Heart right ventricle (tissue), 16 donors: ENCODE measurements at regions not wholly inside any gene's neighbourhood (a gene's known extent, or its start where the extent isn't known, plus 50 kb on each side); places are given as distances from the start of the nearest gene placed in this dataset.

Experiments
- ATAC-seq, 8 donors: fragments of 200-7000 bp; cut with Tn5 transposase; one replicate each; pipeline ENCODE4 v1.9.1; 2020; ENCODE audit warnings: mild to moderate bottlenecking in 8 of 8, moderate library complexity in 8 of 8, moderate number of reproducible peaks in 1 of 8
- DNase-seq, 2 donors: peaks; one replicate each; pipeline ENCODE4 v3.0.0-alpha.2; 2020
- H3K27ac ChIP-seq, 10 donors: fragments of 200-600 bp; sonication (generic) in 2 of 10; one replicate each; pipeline versions ENCODE4 v1.5.0 to v1.8.0; 2020 to 2022; ENCODE audit warnings: mild to moderate bottlenecking in 3 of 10
- H3K27me3 ChIP-seq, 7 donors: fragments of 200-600 bp; one replicate each; pipeline ENCODE4 v1.8.0; 2021 to 2022; ENCODE audit warnings: mild to moderate bottlenecking in 2 of 7
- H3K36me3 ChIP-seq, 9 donors: fragments of 200-600 bp; sonication (generic) in 1 of 9; one replicate each; pipeline versions ENCODE4 v1.5.0 to v1.8.0; 2020 to 2022; ENCODE audit warnings: mild to moderate bottlenecking in 2 of 9
- H3K4me1 ChIP-seq, 9 donors: fragments of 200-600 bp; sonication (generic) in 1 of 9; one replicate each; pipeline versions ENCODE4 v1.5.0 to v1.8.0; 2020 to 2022; ENCODE audit warnings: mild to moderate bottlenecking in 4 of 9
- H3K4me3 ChIP-seq, 10 donors: fragments of 200-600 bp; sonication (generic) in 2 of 10; one replicate each; pipeline versions ENCODE4 v1.5.0 to v1.8.0; 2020 to 2022; ENCODE audit warnings: mild to moderate bottlenecking in 7 of 10, moderate library complexity in 2 of 10
- H3K9me3 ChIP-seq, 11 donors: fragments of 200-600 bp in 10 of 11; sonication (generic) in 2 of 11; one replicate each; pipeline versions ENCODE4 v1.5.0 to v1.8.0; 2013 to 2022; ENCODE audit warnings: mild to moderate bottlenecking in 2 of 11, control low read depth in 1 of 11, moderate library complexity in 1 of 11
- WGBS, 2 donors: extraction: QIAGEN DNeasy Blood & Tissue Kit; methylation state at CpG; one replicate each; pipeline ENCODE4 v1.1.7; 2013; ENCODE audit warnings: inconsistent platforms in 1 of 2; 5-methylcytosine and 5-hydroxymethylcytosine counted together
- intact Hi-C, 10 donors: fragments of 100-400 bp; cut with DNase I; formaldehyde crosslinking; loops; one replicate each; pipeline versions ENCODE4 v1.11.1 to v1.14.2; 2022
- TF ChIP-seq, protein P1 (sequence below), 9 donors: fragments of 200-600 bp; sonication (generic) in 2 of 9; IDR thresholded peaks; one replicate each; pipeline versions ENCODE4 v1.5.0 to v1.8.0; 2021 to 2022; ENCODE audit warnings: antibody characterized with exemption in 9 of 9, mild to moderate bottlenecking in 5 of 9, moderate library complexity in 1 of 9
- donor health status: Arrhythmogenic right ventricular cardiomyopathy.
- donor health status: ischemic (EF 13 %, LVEDD 7.1; RV severe dilation, severe dysfunction).
- donor health status: healthy with polysubstance abuse.
- donor health status: DM: no; HTN: yes; CAD: no.
- donor health status: DM: no; HTN: no; CAD: no.
- donor health status: ischemic (EF 25% LVEDD 6.9; RV normal size, moderate dysfunction).
- donor health status: ischemic (EF 25% LVEDD 5.7; RV mildly dilated, moderate dysfunction).
- donor health status: healthy.
- donor health status: DM: yes; HTN: yes; CAD: no.
- donor health status: Ischemic cardiomyopathy.
- donor health status: ischemic (EF 35%, LVEDD 5.7; RV mildly dilated, moderate dysfunction).
- donor health status: nonischemic (EF 11% LVEDD 7.7; RV severe dilation, severe dysfunction).
- donor health status: DM: yes; HTN: yes; CAD: no.
- donor health status: PGD.
- donor health status: ischemic (EF 29% LVEDD 5.4; RV normal size, mild dysfunction).
- donor health status: nonischemic (EF 23%, LVEDD 6.1; RV moderate dilation, normal function).

DNA sequence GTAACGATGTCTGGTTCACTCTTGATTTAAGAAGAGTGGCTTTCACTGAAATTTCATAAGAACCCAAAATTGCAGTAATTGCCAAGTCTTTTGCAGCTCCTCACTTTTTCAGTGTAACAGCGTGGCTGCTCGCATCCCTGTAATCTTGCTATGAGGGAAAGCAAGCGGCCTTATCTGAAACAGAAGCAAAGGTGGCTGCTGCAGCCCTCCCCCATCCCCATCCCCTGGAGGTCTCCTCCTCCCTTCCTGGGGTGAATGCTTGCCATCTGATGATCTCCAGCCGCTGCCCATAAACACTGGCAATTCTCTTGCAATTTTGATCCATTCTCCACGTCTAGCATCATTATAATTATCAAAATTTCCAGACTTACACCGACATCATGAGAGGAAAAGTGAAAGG is 182.5 kb upstream of the ASIC2 start:
- WGBS, 2 donors, result 39 to 44% methylated on average over 7 of the region's 7 CpGs
- no peak overlapping the region for H3K4me3 ChIP-seq
- H3K36me3 ChIP-seq, result no peaks in the 10 kb centered on the region
- no peaks in the 10 kb centered on the region for H3K4me1 ChIP-seq
- peaks cover 0 to 13% (median 4%) of the 10 kb centered on the region in 7 donors for H3K27me3 ChIP-seq
- TF ChIP-seq, protein P1, sequence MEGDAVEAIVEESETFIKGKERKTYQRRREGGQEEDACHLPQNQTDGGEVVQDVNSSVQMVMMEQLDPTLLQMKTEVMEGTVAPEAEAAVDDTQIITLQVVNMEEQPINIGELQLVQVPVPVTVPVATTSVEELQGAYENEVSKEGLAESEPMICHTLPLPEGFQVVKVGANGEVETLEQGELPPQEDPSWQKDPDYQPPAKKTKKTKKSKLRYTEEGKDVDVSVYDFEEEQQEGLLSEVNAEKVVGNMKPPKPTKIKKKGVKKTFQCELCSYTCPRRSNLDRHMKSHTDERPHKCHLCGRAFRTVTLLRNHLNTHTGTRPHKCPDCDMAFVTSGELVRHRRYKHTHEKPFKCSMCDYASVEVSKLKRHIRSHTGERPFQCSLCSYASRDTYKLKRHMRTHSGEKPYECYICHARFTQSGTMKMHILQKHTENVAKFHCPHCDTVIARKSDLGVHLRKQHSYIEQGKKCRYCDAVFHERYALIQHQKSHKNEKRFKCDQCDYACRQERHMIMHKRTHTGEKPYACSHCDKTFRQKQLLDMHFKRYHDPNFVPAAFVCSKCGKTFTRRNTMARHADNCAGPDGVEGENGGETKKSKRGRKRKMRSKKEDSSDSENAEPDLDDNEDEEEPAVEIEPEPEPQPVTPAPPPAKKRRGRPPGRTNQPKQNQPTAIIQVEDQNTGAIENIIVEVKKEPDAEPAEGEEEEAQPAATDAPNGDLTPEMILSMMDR (IDR thresholded peaks at IDR 0.05), result no peak
- no peak for DNase-seq
- intact Hi-C loops, result no loop called here
- no peaks in the 10 kb centered on the region for H3K9me3 ChIP-seq
- no peak for ATAC-seq
- H3K27ac ChIP-seq, result no peak overlapping the region

DNA sequence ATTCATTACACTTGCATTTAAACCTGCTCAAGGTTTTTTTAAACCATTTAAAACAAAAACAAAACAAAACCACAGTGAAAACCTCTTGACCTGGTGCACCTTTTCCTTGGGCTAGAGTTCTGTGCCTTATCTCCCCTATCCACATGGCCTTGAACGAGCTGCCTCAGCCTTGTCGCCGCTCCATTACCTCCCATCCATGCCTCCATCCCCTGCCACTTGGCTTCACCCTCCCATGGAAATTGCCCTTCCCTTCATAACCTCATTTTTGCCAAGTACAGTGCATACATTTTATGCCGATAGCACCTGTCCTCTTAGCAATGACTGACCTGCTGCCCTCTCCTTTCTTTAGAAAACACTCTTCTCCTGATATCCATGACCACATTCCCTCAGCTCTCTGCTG is 188.6 kb upstream of the ASIC2 start:
- WGBS, 2 donors, result 76 to 78% methylated on average over 4 of the region's 4 CpGs
- Histone ChIP-seq H3K27ac (no peak overlapping the region), H3K9me3 (no peaks in the 10 kb centered on the region), H3K36me3 (no peaks in the 10 kb centered on the region), H3K4me3 (no peak overlapping the region), H3K4me1 (no peaks in the 10 kb centered on the region), H3K27me3 (peaks cover 0 to 15% (median 2%) of the 10 kb centered on the region in 7 donors)
- intact Hi-C loops, result loop anchor here in 1 of 10 donors (10.0 kb wide), 1 partner anchor 67 kb away; no protein-coding TSS in a partner anchor
- DNase-seq (no peak), ATAC-seq (no peak)
- TF ChIP-seq, protein P1 (IDR thresholded peaks at IDR 0.05), result no peak

DNA sequence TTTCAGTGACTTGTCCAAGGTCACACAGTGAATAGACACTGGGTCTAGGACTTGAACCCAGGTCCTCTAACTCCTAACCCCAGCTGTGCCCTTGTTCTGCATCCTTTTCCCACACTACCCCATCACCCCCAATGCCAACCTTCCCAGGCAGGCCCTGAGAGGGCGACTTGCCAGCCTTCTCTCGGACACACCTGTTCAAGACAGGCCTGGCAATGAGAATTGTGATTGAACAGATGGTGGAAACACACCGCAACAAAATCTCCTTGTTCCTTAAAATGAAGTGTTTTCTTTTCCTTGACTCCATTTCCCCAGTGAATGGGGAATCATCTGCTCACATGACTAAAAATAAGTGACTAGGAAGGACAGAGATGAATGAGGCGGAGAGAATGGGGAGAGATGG is 189.5 kb upstream of the ASIC2 start:
- Histone ChIP-seq H3K9me3 (no peaks in the 10 kb centered on the region), H3K27ac (no peak overlapping the region), H3K4me3 (no peak overlapping the region), H3K4me1 (no peaks in the 10 kb centered on the region), H3K27me3 (peaks cover 0 to 13% (median 0%) of the 10 kb centered on the region in 7 donors), H3K36me3 (no peaks in the 10 kb centered on the region)
- WGBS, 2 donors, result 91 to 92% methylated on average over 4 of the region's 4 CpGs
- TF ChIP-seq, protein P1 (IDR thresholded peaks at IDR 0.05), result no peak
- intact Hi-C loops, result loop anchor here in 1 of 10 donors (10.0 kb wide), 1 partner anchor 68 kb away; no protein-coding TSS in a partner anchor
- DNase-seq (no peak), ATAC-seq (no peak)

DNA sequence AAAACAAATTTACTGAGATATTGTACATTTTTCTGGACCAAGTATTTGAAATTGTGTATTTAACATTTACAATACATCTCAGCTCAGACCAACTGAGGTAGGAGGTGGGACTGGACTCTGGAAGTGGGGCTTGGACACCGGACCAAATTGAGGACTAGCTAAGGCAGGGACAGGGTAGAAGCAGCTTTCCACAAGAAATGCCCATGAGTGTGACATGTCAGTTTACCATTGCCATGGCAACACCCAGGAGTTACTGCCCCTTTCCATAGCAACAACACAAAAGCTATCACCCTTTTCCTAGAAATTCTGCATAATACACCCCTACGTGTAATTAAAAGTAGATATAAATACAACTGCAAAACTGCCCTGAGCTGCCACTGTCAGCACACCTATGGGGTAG is 191.5 kb upstream of the ASIC2 start:
- H3K27me3 ChIP-seq, result peaks cover 0 to 8% (median 0%) of the 10 kb centered on the region in 7 donors
- H3K36me3 ChIP-seq, result no peaks in the 10 kb centered on the region
- no peak for DNase-seq
- intact Hi-C loops, result loop anchor here in 1 of 10 donors (10.0 kb wide), 1 partner anchor 70 kb away; no protein-coding TSS in a partner anchor
- TF ChIP-seq, protein P1 (IDR thresholded peaks at IDR 0.05), result no peak
- no peak overlapping the region for H3K27ac ChIP-seq
- no peak for ATAC-seq
- WGBS, 2 donors, result 80 to 87% methylated on average over 2 of the region's 2 CpGs
- no peaks in the 10 kb centered on the region for H3K9me3 ChIP-seq
- no peaks in the 10 kb centered on the region for H3K4me1 ChIP-seq
- no peak overlapping the region for H3K4me3 ChIP-seq
